ENCODE measurements at regions not wholly inside any gene's neighbourhood (a gene's known extent, or its start where the extent isn't known, plus 50 kb on each side); places are given as distances from the start of the nearest gene placed in this dataset.

GRCh38 chr13:64051278-64051677 lies 2635.6 kb upstream of the PCDH20 start:
- peaks cover 7% of the 10 kb centered on the region for H3K9me3 Mint-ChIP-seq (ENCODE audit: unreplicated experiment)
- no peak overlapping the region for H3K4me3 Mint-ChIP-seq (ENCODE audit: unreplicated experiment)
- H3K4me1 Mint-ChIP-seq (ENCODE audit: unreplicated experiment): peaks cover 4% of the 10 kb centered on the region
- DNase-seq (ENCODE audit: extremely low spot score, unreplicated experiment): no peak
- H3K36me3 Mint-ChIP-seq (ENCODE audit: unreplicated experiment): no peaks in the 10 kb centered on the region
- H3K27me3 Mint-ChIP-seq (ENCODE audit: unreplicated experiment): no peaks in the 10 kb centered on the region
- no peak overlapping the region for H3K27ac Mint-ChIP-seq (ENCODE audit: unreplicated experiment)
- no peak for TF ChIP-seq CTCF (IDR thresholded peaks at IDR 0.05)

- H3K4me1 Mint-ChIP-seq (ENCODE audit: unreplicated experiment): no peaks in the 10 kb centered on the region
- DNase-seq (ENCODE audit: extremely low spot score, unreplicated experiment): no peak
- H3K4me3 Mint-ChIP-seq (ENCODE audit: unreplicated experiment): no peak overlapping the region
- no peaks in the 10 kb centered on the region for H3K27me3 Mint-ChIP-seq (ENCODE audit: unreplicated experiment)
- no peak for TF ChIP-seq CTCF (IDR thresholded peaks at IDR 0.05)
- H3K9me3 Mint-ChIP-seq (ENCODE audit: unreplicated experiment): no peaks in the 10 kb centered on the region
- H3K36me3 Mint-ChIP-seq (ENCODE audit: unreplicated experiment): no peaks in the 10 kb centered on the region
- H3K27ac Mint-ChIP-seq (ENCODE audit: unreplicated experiment): no peak overlapping the region
These were observed 2625.6 kb upstream of the PCDH20 start for GRCh38 chr13:64041296-64041695.

GRCh38 chr13:64033921-64034320 lies 2618.3 kb upstream of the PCDH20 start:
- Mint-ChIP-seq H3K27ac (ENCODE audit: unreplicated experiment) (no peak overlapping the region), H3K9me3 (ENCODE audit: unreplicated experiment) (no peaks in the 10 kb centered on the region), H3K4me1 (ENCODE audit: unreplicated experiment) (peaks cover 11% of the 10 kb centered on the region), H3K27me3 (ENCODE audit: unreplicated experiment) (no peaks in the 10 kb centered on the region), H3K36me3 (ENCODE audit: unreplicated experiment) (no peaks in the 10 kb centered on the region), H3K4me3 (ENCODE audit: unreplicated experiment) (no peak overlapping the region)
- no peak for TF ChIP-seq CTCF (IDR thresholded peaks at IDR 0.05)
- DNase-seq (ENCODE audit: extremely low spot score, unreplicated experiment): no peak

- TF ChIP-seq CTCF (IDR thresholded peaks at IDR 0.05): no peak
- Mint-ChIP-seq H3K4me1 (ENCODE audit: unreplicated experiment) (peaks cover 11% of the 10 kb centered on the region), H3K4me3 (ENCODE audit: unreplicated experiment) (no peak overlapping the region), H3K27ac (ENCODE audit: unreplicated experiment) (no peak overlapping the region), H3K27me3 (ENCODE audit: unreplicated experiment) (no peaks in the 10 kb centered on the region), H3K9me3 (ENCODE audit: unreplicated experiment) (no peaks in the 10 kb centered on the region), H3K36me3 (ENCODE audit: unreplicated experiment) (no peaks in the 10 kb centered on the region)
- DNase-seq (ENCODE audit: extremely low spot score, unreplicated experiment): no peak
These were observed 2613.9 kb upstream of the PCDH20 start for GRCh38 chr13:64029343-64030093.

- Mint-ChIP-seq H3K27me3 (ENCODE audit: unreplicated experiment) (no peaks in the 10 kb centered on the region), H3K9me3 (ENCODE audit: unreplicated experiment) (no peaks in the 10 kb centered on the region), H3K4me3 (ENCODE audit: unreplicated experiment) (no peak overlapping the region), H3K36me3 (ENCODE audit: unreplicated experiment) (no peaks in the 10 kb centered on the region), H3K27ac (ENCODE audit: unreplicated experiment) (no peak overlapping the region), H3K4me1 (ENCODE audit: unreplicated experiment) (peaks cover 11% of the 10 kb centered on the region)
- DNase-seq (ENCODE audit: extremely low spot score, unreplicated experiment): no peak
- TF ChIP-seq CTCF (IDR thresholded peaks at IDR 0.05): no peak
These were observed 2612.9 kb upstream of the PCDH20 start for GRCh38 chr13:64028551-64028950.
